ENCODE measurements at regions not wholly inside any gene's neighbourhood (a gene's known extent, or its start where the extent isn't known, plus 50 kb on each side); places are given as distances from the start of the nearest gene placed in this dataset.

- TF ChIP-seq MAX (CRISPR knock-in tag; IDR thresholded peaks at IDR 0.05) = no peak
- TF ChIP-seq ZBTB43 (CRISPR knock-in tag; IDR thresholded peaks at IDR 0.05) = no peak
- no peak for TF ChIP-seq ARID4B (CRISPR knock-in tag; IDR thresholded peaks at IDR 0.05; ENCODE audit: borderline replicate concordance)
- no peak for TF ChIP-seq CTCF (IDR thresholded peaks at IDR 0.05)
- no peak for TF ChIP-seq USF2 (CRISPR knock-in tag; IDR thresholded peaks at IDR 0.05)
- no peak for TF ChIP-seq HMGXB4 (CRISPR knock-in tag; IDR thresholded peaks at IDR 0.05)
- TF ChIP-seq CREB1 (CRISPR knock-in tag; IDR thresholded peaks at IDR 0.05) = no peak
- no peak for TF ChIP-seq E2F4 (CRISPR knock-in tag; IDR thresholded peaks at IDR 0.05; ENCODE audit: borderline replicate concordance, low read depth)
- TF ChIP-seq JUN (CRISPR knock-in tag; IDR thresholded peaks at IDR 0.05) = no peak
- no peak for TF ChIP-seq ZBTB21 (CRISPR knock-in tag; IDR thresholded peaks at IDR 0.05; ENCODE audit: borderline replicate concordance)
- TF ChIP-seq ATF1 (CRISPR knock-in tag; IDR thresholded peaks at IDR 0.05) = no peak
These were observed 137.0 kb downstream of the FOXA2 start for GRCh38 chr20:22447447-22447778.
